K562 (cell line): ENCODE measurements at regions not wholly inside any gene's neighbourhood (a gene's known extent, or its start where the extent isn't known, plus 50 kb on each side); places are given as distances from the start of the nearest gene placed in this dataset.

Experiments used
- ATAC-seq: fragments of 200-7000 bp; cut with Tn5 transposase; 3 replicates; pipeline ENCODE4 v1.9.1; 2020; ENCODE audit warnings: moderate library complexity
- BruUV-seq: library from RNA; stranded (reverse); fragments of 400-500 nt; replicated peaks from 2 replicates; lab custom pipeline; 2021; lab: Mats Ljungman, UMichigan
- CTCF ChIA-PET: fragments of 300-600 bp; formaldehyde crosslinking; extraction: SDS; loops from one replicate; lab custom pipeline; 2021; ENCODE audit warnings: low intra/inter-chr PET ratio; lab: Yijun Ruan, JAX
- POLR2A ChIA-PET: fragments of 300-600, 350-650 bp; sonication (Branson Sonifier 250); formaldehyde crosslinking; extraction: SDS; loops from one replicate; lab custom pipeline; 2021; ENCODE audit warnings: antibody characterized with exemption, inconsistent platforms; lab: Yijun Ruan, JAX
- DNase-seq, 4 experiments: peaks; one replicate each; pipeline versions ENCODE4 v3.0.0 to v3.0.0-alpha.2; 2011 to 2018; ENCODE audit warnings: low spot score in 3 of 4, mixed read lengths in 3 of 4; ENCODE audit errors: extremely low read depth in 1 of 4
- FAIRE-seq: peaks from 2 replicates; lab custom pipeline; 2011; peaks lifted over from hg19 to GRCh38; lab: Jason Lieb, UNC
- H2AFZ ChIP-seq: 2 replicates; pipeline ENCODE4 v1.6.0; 2011; ENCODE audit warnings: low read depth, low read length, control low read depth, inconsistent platforms
- H3K27ac ChIP-seq: fragments of 200-600 bp; 3 replicates; pipeline ENCODE4 v1.8.0; 2011; ENCODE audit warnings: low read depth, mild to moderate bottlenecking, control low read depth, inconsistent platforms, low read length, moderate library complexity, mixed read lengths; ENCODE audit errors: extremely low read depth
- H3K27me3 ChIP-seq, 2 experiments: fragments of 300-600 bp in 1 of 2; 2 replicates in 1 of 2; 3 replicates in 1 of 2; pipeline versions ENCODE4 v1.6.0 to v1.8.0; 2011; ENCODE audit warnings: inconsistent platforms in 2 of 2, low read length in 2 of 2, mild to moderate bottlenecking in 1 of 2, mixed read lengths in 1 of 2, moderate library complexity in 1 of 2; ENCODE audit not compliant: control insufficient read depth in 2 of 2, insufficient read depth in 2 of 2
- H3K36me3 ChIP-seq: fragments of 300-600 bp; 3 replicates; pipeline ENCODE4 v1.8.0; 2011; ENCODE audit warnings: mild to moderate bottlenecking, low read length, inconsistent platforms; ENCODE audit not compliant: control insufficient read depth, insufficient read depth
- H3K4me1 ChIP-seq, 2 experiments: fragments of 200-600 bp in 1 of 2; replicated peaks in 1 of 2; 2 replicates in 1 of 2; 3 replicates in 1 of 2; pipeline versions ENCODE4 v1.5.1 to v1.8.0; 2011; ENCODE audit warnings: inconsistent platforms in 2 of 2, low read length in 2 of 2, mild to moderate bottlenecking in 1 of 2, mixed read lengths in 1 of 2, moderate library complexity in 1 of 2; ENCODE audit not compliant: control insufficient read depth in 2 of 2, insufficient read depth in 2 of 2
- H3K4me2 ChIP-seq: 2 replicates; pipeline ENCODE4 v1.6.1; 2011; ENCODE audit warnings: low read length, control low read depth, inconsistent platforms, mixed read lengths; ENCODE audit not compliant: insufficient read depth
- H3K4me3 ChIP-seq: fragments of 200-600 bp; sonication (generic), shearing (Covaris generic); 2 replicates; pipeline ENCODE4 v1.5.1; 2016; ENCODE audit warnings: control low read depth, inconsistent platforms
- H3K79me2 ChIP-seq: fragments of 200-600 bp; 3 replicates; pipeline ENCODE4 v1.8.0; 2011; ENCODE audit warnings: low read length, inconsistent platforms; ENCODE audit not compliant: control insufficient read depth, insufficient read depth
- H3K9ac ChIP-seq, 2 experiments: 2 replicates each; pipeline versions ENCODE4 v1.6.0 to v1.6.1; 2011; ENCODE audit warnings: low read depth in 2 of 2, low read length in 2 of 2, control low read depth in 1 of 2, inconsistent platforms in 1 of 2, mild to moderate bottlenecking in 1 of 2, mixed read lengths in 1 of 2; ENCODE audit not compliant: insufficient read depth in 1 of 2
- H3K9me1 ChIP-seq: one replicate; pipeline ENCODE4 v1.6.0; 2011; ENCODE audit warnings: inconsistent platforms, mild to moderate bottlenecking, low read length, moderate library complexity; ENCODE audit not compliant: control insufficient read depth, insufficient read depth
- H3K9me3 ChIP-seq: replicated peaks from 2 replicates; pipeline ENCODE4 v1.5.1; 2011; ENCODE audit warnings: low read depth, low read length, inconsistent platforms; ENCODE audit not compliant: control insufficient read depth, insufficient read depth
- H4K20me1 ChIP-seq: replicated peaks from 2 replicates; pipeline ENCODE4 v1.6.1; 2011; ENCODE audit warnings: low read length, inconsistent platforms, mixed read lengths; ENCODE audit not compliant: control insufficient read depth, insufficient read depth
- CTCFL ChIP-seq: IDR thresholded peaks from 2 replicates; pipeline ENCODE4 v1.6.1; 2011; ENCODE audit warnings: borderline replicate concordance, low read depth, mild to moderate bottlenecking, moderate library complexity, low read length; ENCODE audit not compliant: insufficient read depth, poor library complexity, severe bottlenecking
- ETV1 ChIP-seq: fragments of 450-650 bp; conservative IDR thresholded peaks from 2 replicates; pipeline ENCODE4 v1.6.1; 2016; ENCODE audit warnings: missing genetic modification characterization, control low read depth, low read depth, missing compliant biosample characterization
- MYNN ChIP-seq, 2 experiments: sonication (generic); formaldehyde crosslinking in 1 of 2; IDR thresholded peaks; 2 replicates each; pipeline versions ENCODE4 v1.5.0 to v1.6.1; 2016 to 2020; ENCODE audit warnings: antibody characterized with exemption in 1 of 2, missing genetic modification reagents in 1 of 2
- POLR2G ChIP-seq: fragments of 200-400 bp; formaldehyde crosslinking; IDR thresholded peaks from 2 replicates; pipeline ENCODE4 v1.6.1; 2017; ENCODE audit warnings: low read depth, mild to moderate bottlenecking, antibody characterized with exemption, low read length, moderate library complexity
- SREBF2 ChIP-seq: sonication (generic); formaldehyde crosslinking; IDR thresholded peaks from 2 replicates; pipeline ENCODE4 v1.4.0; 2020; ENCODE audit warnings: mild to moderate bottlenecking, missing genetic modification reagents
- SRF ChIP-seq, 2 experiments: fragments of 250-450, 450-650 bp in 1 of 2; sonication (Bioruptor Pico) in 1 of 2; sonication (generic) in 1 of 2; formaldehyde crosslinking; IDR thresholded peaks; 2 replicates each; pipeline versions ENCODE4 v1.5.0 to v1.5.1; 2020 to 2022; ENCODE audit warnings: mild to moderate bottlenecking in 1 of 2, missing genetic modification reagents in 1 of 2
- STAT5B ChIP-seq: fragments of 250-450 bp; sonication (Bioruptor Pico); IDR thresholded peaks from 2 replicates; pipeline ENCODE4 v1.8.0; 2021; ENCODE audit warnings: mild to moderate bottlenecking, inconsistent platforms
- ZNF280A ChIP-seq: fragments of 450-650 bp; IDR thresholded peaks from 2 replicates; pipeline ENCODE4 v1.6.1; 2018; ENCODE audit warnings: mild to moderate bottlenecking, low read depth; ENCODE audit not compliant: partially characterized antibody
- ZNF655 ChIP-seq: fragments of 250-450 bp; sonication (Bioruptor Pico); IDR thresholded peaks from 2 replicates; pipeline ENCODE4 v1.5.0; 2021
- ZNF830 ChIP-seq: fragments of 250-450 bp; sonication (Bioruptor Pico); IDR thresholded peaks from 2 replicates; pipeline ENCODE4 v1.5.0; 2021; ENCODE audit warnings: mild to moderate bottlenecking
- WGBS: fragments of 100-300 bp; shearing (Covaris generic); methylation state at CpG from one replicate; pipeline ENCODE4 v1.1.6; 2016; ENCODE audit warnings: low coverage, mixed read lengths; ENCODE audit not compliant: insufficient coverage; ENCODE audit errors: missing lambda C conversion rate; 5-methylcytosine and 5-hydroxymethylcytosine counted together
- in situ Hi-C: fragments of 300-500 bp; cut with MboI; formaldehyde crosslinking; loops from 4 replicates; pipeline ENCODE4 v1.15.0; 2018; ENCODE audit warnings: inconsistent platforms, mixed read lengths
- intact Hi-C: fragments of 100-400 bp; cut with micrococcal nuclease; formaldehyde crosslinking; loops from 2 replicates; pipeline ENCODE4 v1.14.2; 2022

GRCh38 chr18:78639006-78639950, 340.3 kb upstream of the SALL3 start:
- no peaks in the 10 kb centered on the region for H3K36me3 ChIP-seq
- no peak overlapping the region for H3K27ac ChIP-seq
- no peak overlapping the region for H2AFZ ChIP-seq
- H3K27me3 ChIP-seq, result peaks cover 0 to 17% of the 10 kb centered on the region in 2 experiments; a peak in 2 of 5 replicates
- in situ Hi-C loops, result no loop called here
- no peaks in the 10 kb centered on the region for H3K9me1 ChIP-seq
- WGBS, result under 1% methylated on average over 15 of the region's 23 CpGs
- POLR2A ChIA-PET, result no interaction called here
- FAIRE-seq (no peak), ATAC-seq (no peak), DNase-seq (no peak)
- BruUV-seq, result no TSS peak
- H3K4me3 ChIP-seq, result no peak overlapping the region
- no peak overlapping the region for H3K9ac ChIP-seq
- intact Hi-C loops, result no loop called here
- CTCF ChIA-PET, result no interaction called here
- no peak overlapping the region for H3K4me2 ChIP-seq
- no peaks in the 10 kb centered on the region for H4K20me1 ChIP-seq
- no peaks in the 10 kb centered on the region for H3K9me3 ChIP-seq
- no peaks in the 10 kb centered on the region for H3K4me1 ChIP-seq
- no peaks in the 10 kb centered on the region for H3K79me2 ChIP-seq
- TF ChIP-seq SREBF2 (CRISPR knock-in tag), result no peak
- no peak for TF ChIP-seq STAT5B (CRISPR knock-in tag)
- no peak for TF ChIP-seq ZNF830 (CRISPR knock-in tag)
- no peak for TF ChIP-seq ZNF655 (CRISPR knock-in tag)
- TF ChIP-seq CTCFL, result no peak
- TF ChIP-seq POLR2G, result no peak
- no peak for TF ChIP-seq SRF (CRISPR knock-in tag; IDR thresholded peaks at IDR 0.05)
- no peak for TF ChIP-seq ZNF280A
- no peak for TF ChIP-seq ETV1 (tag)
- no peak for TF ChIP-seq MYNN (IDR thresholded peaks at IDR 0.05)
- no peak for TF ChIP-seq MYNN (CRISPR knock-in tag; IDR thresholded peaks at IDR 0.05)
